ENCODE measurements at regions not wholly inside any gene's neighbourhood (a gene's known extent, or its start where the extent isn't known, plus 50 kb on each side); places are given as distances from the start of the nearest gene placed in this dataset.
"Not testable (repeated sequence)": the region's sequence is repeated elsewhere in the genome, so short reads cannot be mapped to it uniquely, and the experiment has no call there.

- no peak for DNase-seq (ENCODE audit: low read depth in 2 of 2)
Measured at GRCh38 chr22:34306361-34306760, 386.1 kb upstream of the LARGE1 start.

GRCh38 chr22:34308101-34308500 is 387.8 kb upstream of the LARGE1 start:
- no peak for DNase-seq (ENCODE audit: low read depth in 2 of 2)

- no peak for DNase-seq (ENCODE audit: low read depth in 2 of 2)
Measured at GRCh38 chr22:34319346-34319745, 399.1 kb upstream of the LARGE1 start.

- DNase-seq (ENCODE audit: low read depth in 2 of 2) = no peak
Measured at GRCh38 chr22:34324763-34325162, 404.5 kb upstream of the LARGE1 start.

GRCh38 chr22:34326901-34327300 is 406.6 kb upstream of the LARGE1 start:
- no peak for DNase-seq (ENCODE audit: low read depth in 2 of 2)

GRCh38 chr22:34330432-34330831 is 410.2 kb upstream of the LARGE1 start:
- DNase-seq (ENCODE audit: low read depth in 2 of 2) = no peak

- DNase-seq (ENCODE audit: low read depth in 2 of 2) = no peak
Measured at GRCh38 chr22:34333285-34333684, 413.0 kb upstream of the LARGE1 start.

GRCh38 chr22:34334893-34335292 is 414.6 kb upstream of the LARGE1 start:
- no peak for DNase-seq (ENCODE audit: low read depth in 2 of 2)

- no peak for DNase-seq (ENCODE audit: low read depth in 2 of 2)
Measured at GRCh38 chr22:34344702-34345101, 424.4 kb upstream of the LARGE1 start.

- no peak for DNase-seq (ENCODE audit: low read depth in 2 of 2)
Measured at GRCh38 chr22:34354071-34354817, 434.0 kb upstream of the LARGE1 start.

GRCh38 chr22:34356481-34356880 is 436.2 kb upstream of the LARGE1 start:
- DNase-seq (ENCODE audit: low read depth in 2 of 2) = no peak

GRCh38 chr22:34370711-34371110 is 450.4 kb upstream of the LARGE1 start:
- no peak for DNase-seq (ENCODE audit: low read depth in 2 of 2)

GRCh38 chr22:34379825-34380224 is 459.5 kb upstream of the LARGE1 start:
- no peak for DNase-seq (ENCODE audit: low read depth in 2 of 2)

- no peak for DNase-seq (ENCODE audit: low read depth in 2 of 2)
Measured at GRCh38 chr22:34380532-34380931, 460.3 kb upstream of the LARGE1 start.

GRCh38 chr22:34390400-34390799 is 470.1 kb upstream of the LARGE1 start:
- DNase-seq (ENCODE audit: low read depth in 2 of 2) = no peak

GRCh38 chr22:34395370-34395769 is 475.1 kb upstream of the LARGE1 start:
- no peak for DNase-seq (ENCODE audit: low read depth in 2 of 2)

- no peak for DNase-seq (ENCODE audit: low read depth in 2 of 2)
Measured at GRCh38 chr22:34403667-34404066, 483.4 kb upstream of the LARGE1 start.

GRCh38 chr22:34410111-34410510 is 489.8 kb upstream of the LARGE1 start:
- no peak for DNase-seq (ENCODE audit: low read depth in 2 of 2)

GRCh38 chr22:34414467-34415440 is 494.5 kb upstream of the LARGE1 start:
- DNase-seq (ENCODE audit: low read depth in 2 of 2) = peak; percentile 1 to 3

- no peak for DNase-seq (ENCODE audit: low read depth in 2 of 2)
Measured at GRCh38 chr22:34416022-34416860, 496.0 kb upstream of the LARGE1 start.

- not testable (repeated sequence) for DNase-seq (ENCODE audit: low read depth in 2 of 2)
Measured at GRCh38 chr22:34422948-34423347, 502.7 kb upstream of the LARGE1 start.

- no peak for DNase-seq (ENCODE audit: low read depth in 2 of 2)
Measured at GRCh38 chr22:34427436-34427835, 507.2 kb upstream of the LARGE1 start.

Data from stimulated activated CD8-positive, alpha-beta memory T cell treated with anti-CD3 and anti-CD28 coated beads, Interleukin-2, amount 100 ng/mL, for 48 hours (primary cell).